ENCODE measurements at regions not wholly inside any gene's neighbourhood (a gene's known extent, or its start where the extent isn't known, plus 50 kb on each side); places are given as distances from the start of the nearest gene placed in this dataset.
A peak's percentile ranks its signal among the peaks of the same experiment; 100 is the strongest.

DNA sequence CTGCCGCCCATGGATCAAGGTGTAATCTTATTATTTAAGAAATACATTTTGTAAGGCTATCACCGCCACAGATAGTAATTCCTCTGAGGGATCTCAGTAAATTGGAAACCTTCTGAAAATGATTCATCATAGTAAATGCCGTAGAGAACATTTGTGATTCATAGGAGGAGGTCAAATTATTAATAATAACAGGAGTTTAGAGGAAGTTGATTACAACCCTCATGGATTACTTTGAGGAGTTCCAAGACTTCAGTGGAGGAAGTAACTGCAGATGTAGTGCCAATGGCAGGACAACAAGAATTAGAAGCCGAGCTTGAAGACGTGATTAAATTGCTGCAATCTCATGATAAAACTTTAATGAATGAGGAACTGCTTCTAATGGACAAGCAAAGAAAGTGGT lies 280.1 kb downstream of the PTPRC start:
- Mint-ChIP-seq H3K4me3 (no peak overlapping the region), H3K4me1 (ENCODE audit: low read depth) (peaks cover 50% of the 10 kb centered on the region), H3K9me3 (no peaks in the 10 kb centered on the region), H3K36me3 (ENCODE audit: low read depth) (no peaks in the 10 kb centered on the region), H3K27ac (peak overlapping the region; percentile 51), H3K27me3 (no peaks in the 10 kb centered on the region)
- intact Hi-C loops (cut with micrococcal nuclease), result loop anchor here (10.0 kb wide), 1 partner anchor 196 kb away; no protein-coding TSS in a partner anchor

DNA sequence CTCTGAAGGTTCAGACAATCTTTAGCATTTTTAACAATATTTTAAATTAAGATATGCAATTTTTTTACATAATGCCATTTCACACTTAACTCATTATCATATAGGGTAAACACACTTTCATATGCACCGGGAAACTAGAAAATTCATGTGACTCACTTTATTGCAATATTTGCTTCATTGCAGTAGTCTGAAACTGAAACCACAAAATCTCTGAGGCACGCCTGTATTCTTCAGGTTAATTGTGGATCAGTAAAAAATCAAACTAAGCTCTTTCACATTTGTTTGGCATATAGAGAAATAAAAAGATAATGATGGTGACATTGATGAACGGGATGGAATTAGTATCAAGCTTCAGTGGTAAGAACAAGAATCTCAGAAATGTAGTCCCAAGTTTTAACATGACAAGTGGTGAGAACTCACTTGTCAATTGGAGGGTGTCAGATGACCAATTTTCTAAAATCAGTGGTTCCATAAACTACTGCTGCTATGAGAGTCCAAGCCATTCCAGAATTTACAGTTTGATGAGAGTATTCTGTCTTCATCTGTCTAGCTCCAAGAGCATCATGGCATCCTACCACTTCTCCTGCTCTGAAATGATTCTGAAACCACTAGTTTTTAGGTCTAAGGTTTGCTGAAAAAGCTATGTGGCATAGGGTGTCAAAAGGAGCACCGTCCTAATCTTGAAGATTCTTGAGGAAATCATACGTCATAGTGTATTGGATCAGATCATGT lies 281.0 kb downstream of the PTPRC start:
- intact Hi-C loops (cut with micrococcal nuclease), result loop anchor here (10.0 kb wide), 1 partner anchor 195 kb away; no protein-coding TSS in a partner anchor
- Mint-ChIP-seq H3K27me3 (no peaks in the 10 kb centered on the region), H3K36me3 (ENCODE audit: low read depth) (no peaks in the 10 kb centered on the region), H3K4me1 (ENCODE audit: low read depth) (peaks cover 50% of the 10 kb centered on the region), H3K4me3 (no peak overlapping the region), H3K9me3 (no peaks in the 10 kb centered on the region), H3K27ac (peak overlapping the region; percentile 51)

DNA sequence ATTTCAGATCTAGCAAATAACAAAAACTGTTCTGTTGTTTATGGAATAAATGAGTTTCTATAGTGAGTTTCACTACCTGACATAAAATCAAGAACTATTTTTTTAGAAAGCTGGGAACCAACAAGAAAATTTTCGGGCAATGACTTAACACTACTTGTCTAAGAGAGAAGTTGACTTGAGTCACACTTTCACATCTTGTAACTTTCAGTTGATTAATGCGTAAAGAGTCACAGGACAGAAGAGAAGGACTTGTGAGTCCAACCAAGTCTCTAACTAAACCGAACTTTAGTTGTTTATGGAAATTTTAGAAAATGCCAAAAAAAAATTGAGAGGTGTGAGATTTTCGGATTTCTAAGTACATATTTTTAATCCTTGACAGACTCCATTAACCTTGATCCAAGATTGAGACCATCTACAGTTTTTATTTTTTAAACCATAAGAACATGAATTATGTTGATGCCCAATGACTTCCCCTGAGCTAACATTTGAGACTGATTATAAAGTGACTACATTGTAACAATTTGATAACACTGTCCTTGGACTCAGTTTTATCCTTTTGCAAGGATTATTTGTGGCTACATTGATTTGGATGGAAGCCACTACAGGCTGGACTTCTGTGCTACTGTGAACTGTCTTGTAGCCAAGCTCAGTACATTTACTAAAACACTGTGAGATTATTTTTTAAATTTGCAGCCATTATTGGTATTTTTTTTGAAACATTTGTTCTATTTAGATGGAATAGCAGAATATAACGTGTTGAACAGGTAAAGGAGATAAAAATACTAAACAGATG lies 284.0 kb downstream of the PTPRC start:
- H3K9me3 Mint-ChIP-seq, result no peaks in the 10 kb centered on the region
- H3K27me3 Mint-ChIP-seq, result no peaks in the 10 kb centered on the region
- intact Hi-C loops (cut with micrococcal nuclease), result no loop called here
- H3K27ac Mint-ChIP-seq, result peak overlapping the region; percentile 85
- peak overlapping the region; percentile 6 for H3K4me3 Mint-ChIP-seq
- peaks cover 36% of the 10 kb centered on the region for H3K4me1 Mint-ChIP-seq (ENCODE audit: low read depth)
- H3K36me3 Mint-ChIP-seq (ENCODE audit: low read depth), result no peaks in the 10 kb centered on the region

DNA sequence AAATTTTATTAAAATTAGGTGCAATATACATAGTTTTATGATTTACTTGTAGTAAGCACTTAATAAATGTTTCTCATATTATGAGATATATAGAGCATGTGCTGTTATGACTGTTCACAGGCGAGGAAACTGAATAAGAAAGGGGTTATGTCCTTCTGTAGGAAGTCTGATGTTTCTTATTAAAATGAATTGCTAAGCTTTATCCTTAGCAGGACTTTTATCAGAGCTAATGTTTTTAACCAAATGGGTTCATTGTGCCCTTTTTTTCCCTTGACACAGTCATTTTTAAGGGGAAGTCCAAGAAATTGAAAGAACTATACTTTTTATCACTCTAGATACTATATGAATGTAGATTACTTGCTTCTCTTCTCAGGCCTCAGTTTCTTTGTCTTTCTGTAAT lies 285.2 kb downstream of the PTPRC start:
- intact Hi-C loops (cut with micrococcal nuclease), result loop anchor here (2.0 kb wide), 1 partner anchor 147 kb away; no protein-coding TSS in a partner anchor
- no peak overlapping the region for H3K27ac Mint-ChIP-seq
- H3K4me3 Mint-ChIP-seq, result no peak overlapping the region
- no peaks in the 10 kb centered on the region for H3K27me3 Mint-ChIP-seq
- H3K4me1 Mint-ChIP-seq (ENCODE audit: low read depth), result peaks cover 30% of the 10 kb centered on the region
- H3K36me3 Mint-ChIP-seq (ENCODE audit: low read depth), result no peaks in the 10 kb centered on the region
- H3K9me3 Mint-ChIP-seq, result no peaks in the 10 kb centered on the region

DNA sequence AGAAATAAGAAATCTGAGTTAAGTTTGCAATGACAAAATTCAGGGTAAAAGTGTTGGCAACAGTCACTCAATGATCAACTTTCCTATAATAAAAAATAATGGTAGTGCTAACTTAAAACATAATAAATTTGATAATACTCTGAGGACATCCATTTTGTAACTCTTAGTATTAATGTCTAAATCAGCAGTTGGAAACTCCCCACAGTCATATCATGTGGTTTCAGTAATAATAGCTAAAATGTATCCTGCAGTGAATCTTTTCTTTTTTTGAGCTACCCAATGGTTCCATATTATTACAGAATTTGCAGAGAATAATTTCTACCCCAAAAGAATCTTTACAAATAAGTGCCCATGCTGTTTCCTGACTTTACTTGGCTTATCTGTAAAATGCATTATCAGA lies 286.7 kb downstream of the PTPRC start:
- Mint-ChIP-seq H3K36me3 (ENCODE audit: low read depth) (no peaks in the 10 kb centered on the region), H3K4me3 (no peak overlapping the region), H3K4me1 (ENCODE audit: low read depth) (peaks cover 21% of the 10 kb centered on the region), H3K9me3 (no peaks in the 10 kb centered on the region), H3K27me3 (no peaks in the 10 kb centered on the region), H3K27ac (no peak overlapping the region)
- intact Hi-C loops (cut with micrococcal nuclease), result loop anchor here (2.0 kb wide), 1 partner anchor 149 kb away; no protein-coding TSS in a partner anchor

GRCh38 chr1:198927129-198927528 lies 288.3 kb downstream of the PTPRC start:
- H3K27ac Mint-ChIP-seq, result no peak overlapping the region
- no peaks in the 10 kb centered on the region for H3K27me3 Mint-ChIP-seq
- no peaks in the 10 kb centered on the region for H3K36me3 Mint-ChIP-seq (ENCODE audit: low read depth)
- intact Hi-C loops (cut with micrococcal nuclease), result no loop called here
- H3K9me3 Mint-ChIP-seq, result no peaks in the 10 kb centered on the region
- H3K4me1 Mint-ChIP-seq (ENCODE audit: low read depth), result peaks cover 13% of the 10 kb centered on the region
- no peak overlapping the region for H3K4me3 Mint-ChIP-seq

GRCh38 chr1:198929111-198929604 lies 290.3 kb downstream of the PTPRC start:
- intact Hi-C loops (cut with micrococcal nuclease), result no loop called here
- Mint-ChIP-seq H3K27ac (peak overlapping the region; percentile 90), H3K36me3 (ENCODE audit: low read depth) (no peaks in the 10 kb centered on the region), H3K4me1 (ENCODE audit: low read depth) (peaks cover 6% of the 10 kb centered on the region), H3K27me3 (no peaks in the 10 kb centered on the region), H3K9me3 (no peaks in the 10 kb centered on the region), H3K4me3 (no peak overlapping the region)

GRCh38 chr1:198929961-198930599 lies 291.2 kb downstream of the PTPRC start:
- peak overlapping the region; percentile 66 for H3K4me3 Mint-ChIP-seq
- no peaks in the 10 kb centered on the region for H3K27me3 Mint-ChIP-seq
- no peaks in the 10 kb centered on the region for H3K36me3 Mint-ChIP-seq (ENCODE audit: low read depth)
- no peaks in the 10 kb centered on the region for H3K9me3 Mint-ChIP-seq
- peak overlapping the region; percentile 90 for H3K27ac Mint-ChIP-seq
- peaks cover 6% of the 10 kb centered on the region for H3K4me1 Mint-ChIP-seq (ENCODE audit: low read depth)
- intact Hi-C loops (cut with micrococcal nuclease), result no loop called here

DNA sequence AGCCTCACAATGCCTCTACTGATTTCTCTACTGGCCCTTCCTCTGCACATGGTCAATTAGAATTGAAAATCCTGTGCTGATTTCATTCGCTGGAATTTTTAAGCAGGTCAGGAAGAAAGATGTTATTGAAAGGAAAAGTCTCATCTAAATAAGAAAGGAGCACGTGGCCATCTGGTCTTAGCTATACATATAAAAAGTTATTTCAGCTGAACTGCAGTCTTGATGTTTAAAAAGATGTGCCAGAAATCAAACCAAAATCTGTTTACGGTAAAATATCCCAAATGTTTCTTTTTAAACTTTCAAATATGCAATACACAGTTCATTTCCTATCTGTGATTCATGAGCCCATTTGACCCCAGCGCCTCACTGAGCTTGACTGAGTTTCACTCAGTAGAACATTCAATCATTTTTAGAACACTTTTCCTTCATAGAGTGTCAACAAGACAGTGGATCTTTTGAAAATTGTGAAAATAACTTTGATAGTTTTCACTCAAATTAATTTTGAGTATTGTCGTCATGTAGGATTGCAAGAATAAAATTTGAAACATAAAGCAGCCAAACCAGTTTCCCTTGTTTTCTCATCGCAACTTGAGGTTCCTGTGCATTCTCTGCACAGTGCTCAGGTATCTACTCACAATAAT lies 293.6 kb downstream of the PTPRC start:
- Mint-ChIP-seq H3K4me1 (ENCODE audit: low read depth) (peaks cover 6% of the 10 kb centered on the region), H3K36me3 (ENCODE audit: low read depth) (no peaks in the 10 kb centered on the region), H3K27me3 (no peaks in the 10 kb centered on the region), H3K9me3 (no peaks in the 10 kb centered on the region), H3K27ac (peak overlapping the region; percentile 48), H3K4me3 (peak overlapping the region; percentile 48)
- intact Hi-C loops (cut with micrococcal nuclease), result no loop called here

DNA sequence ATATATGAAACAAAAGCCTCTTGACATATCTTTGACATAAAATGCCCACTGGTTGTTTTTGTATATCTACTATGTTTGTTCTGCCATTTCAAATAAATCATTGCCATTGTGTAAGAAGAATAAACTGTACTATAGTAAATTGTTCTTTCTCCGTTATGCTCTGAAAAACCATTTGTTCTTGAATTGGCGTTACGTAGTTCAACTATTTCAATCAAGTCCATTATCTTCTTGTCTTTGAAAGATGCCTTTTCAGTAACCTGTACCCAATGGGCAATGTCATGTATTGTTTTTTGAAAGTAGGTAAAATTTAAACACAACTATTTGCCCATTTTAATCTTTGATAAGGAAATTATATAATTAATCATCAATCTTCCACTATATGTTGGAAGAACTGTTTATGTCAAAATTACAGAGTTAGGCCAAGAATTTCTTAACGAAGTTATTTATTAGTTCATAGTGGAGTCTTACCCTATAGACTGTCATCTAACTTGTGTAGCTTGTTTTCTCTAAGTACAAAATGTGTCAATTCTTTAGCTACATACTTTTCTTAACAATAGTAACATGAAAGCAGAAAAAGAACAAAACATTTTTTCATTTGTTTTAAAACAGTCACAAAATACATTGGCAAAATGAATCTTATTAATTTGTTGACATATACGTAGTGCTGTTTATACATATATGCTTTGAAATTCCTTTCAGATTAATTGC lies 294.8 kb downstream of the PTPRC start:
- intact Hi-C loops (cut with micrococcal nuclease), result no loop called here
- Mint-ChIP-seq H3K4me3 (no peak overlapping the region), H3K9me3 (no peaks in the 10 kb centered on the region), H3K4me1 (ENCODE audit: low read depth) (peaks cover 6% of the 10 kb centered on the region), H3K27ac (no peak overlapping the region), H3K27me3 (no peaks in the 10 kb centered on the region), H3K36me3 (ENCODE audit: low read depth) (no peaks in the 10 kb centered on the region)

DNA sequence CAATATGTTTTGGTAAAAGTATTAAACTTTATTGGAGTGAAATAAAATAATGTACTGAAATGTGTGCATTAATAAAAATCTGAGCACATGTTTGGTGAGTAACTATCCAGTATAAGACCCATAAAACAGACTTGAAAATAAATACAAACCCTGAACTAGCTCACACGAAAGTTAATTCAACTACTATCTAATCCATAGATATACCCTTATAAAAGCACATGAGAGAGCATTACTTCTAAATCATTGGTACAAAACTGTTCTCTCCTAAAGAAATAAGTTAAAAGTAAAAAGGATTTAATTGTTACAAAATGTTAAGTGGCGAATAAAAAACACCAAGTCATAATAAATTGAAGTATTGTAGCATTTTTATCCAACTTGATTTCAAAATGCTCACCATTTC lies 295.6 kb downstream of the PTPRC start:
- Mint-ChIP-seq H3K27ac (no peak overlapping the region), H3K4me3 (no peak overlapping the region), H3K27me3 (no peaks in the 10 kb centered on the region), H3K4me1 (ENCODE audit: low read depth) (peaks cover 1% of the 10 kb centered on the region), H3K36me3 (ENCODE audit: low read depth) (no peaks in the 10 kb centered on the region), H3K9me3 (no peaks in the 10 kb centered on the region)
- intact Hi-C loops (cut with micrococcal nuclease), result no loop called here

DNA sequence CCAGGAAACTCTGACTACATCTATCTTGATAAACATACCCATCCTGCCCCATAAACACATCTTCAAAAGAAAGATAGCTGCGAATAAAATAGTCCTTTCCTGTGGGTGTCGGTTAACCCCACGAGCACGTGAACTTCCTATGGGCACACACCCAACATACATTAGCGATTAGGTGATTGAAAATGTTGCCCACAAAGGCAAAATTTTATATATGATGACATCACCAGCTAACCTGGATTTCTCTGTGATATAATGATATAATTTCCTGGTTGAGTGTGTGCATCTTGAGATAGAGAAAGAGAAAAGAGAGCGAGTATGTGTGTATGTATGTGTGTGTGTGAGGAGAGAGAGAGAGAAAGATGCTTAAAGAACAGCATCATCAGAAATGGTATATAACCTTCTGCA lies 296.1 kb downstream of the PTPRC start:
- no peak overlapping the region for H3K4me3 Mint-ChIP-seq
- no peaks in the 10 kb centered on the region for H3K36me3 Mint-ChIP-seq (ENCODE audit: low read depth)
- peaks cover under 1% of the 10 kb centered on the region for H3K9me3 Mint-ChIP-seq
- H3K27me3 Mint-ChIP-seq, result no peaks in the 10 kb centered on the region
- intact Hi-C loops (cut with micrococcal nuclease), result no loop called here
- peaks cover 3% of the 10 kb centered on the region for H3K4me1 Mint-ChIP-seq (ENCODE audit: low read depth)
- H3K27ac Mint-ChIP-seq, result no peak overlapping the region

DNA sequence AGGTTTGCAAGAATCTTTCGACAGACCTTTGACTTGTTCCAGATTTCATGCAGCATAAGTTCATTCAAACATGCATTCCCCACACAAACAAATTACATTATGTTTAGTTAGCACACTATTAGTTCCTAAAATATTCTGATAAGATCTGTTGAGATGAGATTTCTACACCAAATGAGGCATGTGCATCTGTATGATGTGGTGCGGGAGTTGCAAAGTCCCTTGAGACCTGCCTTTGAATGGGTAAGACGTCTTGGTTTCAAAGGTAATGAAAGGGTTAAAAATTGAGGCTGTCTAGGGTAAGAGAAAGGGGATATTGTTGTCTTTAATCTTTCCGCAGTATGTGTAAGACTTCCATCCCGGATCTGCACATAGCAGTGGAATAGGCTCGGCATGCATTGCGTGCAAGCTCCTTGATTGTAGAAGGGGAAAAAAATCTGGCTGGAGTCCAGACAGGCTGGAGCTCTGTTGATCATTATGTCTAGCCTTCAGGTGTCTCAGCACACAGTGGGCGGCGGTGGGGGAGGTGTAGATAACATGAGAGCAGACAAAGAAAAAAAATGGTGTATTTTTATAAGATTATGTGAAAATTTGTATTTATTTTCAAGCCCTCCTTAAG lies 296.6 kb downstream of the PTPRC start:
- Mint-ChIP-seq H3K36me3 (ENCODE audit: low read depth) (peaks cover 2% of the 10 kb centered on the region), H3K9me3 (peaks cover 5% of the 10 kb centered on the region), H3K27ac (no peak overlapping the region), H3K4me3 (no peak overlapping the region), H3K4me1 (ENCODE audit: low read depth) (peaks cover 5% of the 10 kb centered on the region), H3K27me3 (no peaks in the 10 kb centered on the region)
- intact Hi-C loops (cut with micrococcal nuclease), result no loop called here
